ENCODE measurements at regions not wholly inside any gene's neighbourhood (a gene's known extent, or its start where the extent isn't known, plus 50 kb on each side); places are given as distances from the start of the nearest gene placed in this dataset.

DNA sequence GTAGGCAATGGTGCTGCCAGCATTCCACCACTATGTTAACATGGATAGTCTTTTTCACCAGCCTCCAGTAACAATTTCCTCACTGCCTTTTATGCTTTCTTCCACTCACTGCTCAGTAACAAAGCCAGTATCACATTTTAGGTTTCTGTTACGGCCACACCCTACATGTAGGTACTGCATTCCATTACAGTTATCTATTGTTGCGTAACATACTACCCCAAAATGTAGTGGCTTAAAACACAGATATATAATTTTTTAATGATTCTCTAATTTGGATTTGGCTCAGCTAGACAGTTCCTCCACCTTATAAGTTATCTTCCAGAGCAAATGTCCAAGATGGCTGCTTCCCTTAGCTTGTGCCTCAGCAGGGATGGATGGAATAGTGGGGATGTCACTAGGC lies 498.7 kb upstream of the ACVR2A start:
- DNase-seq (no peak), ATAC-seq (ENCODE audit: poor library complexity) (no peak)
- Mint-ChIP-seq H3K27me3 (no peaks in the 10 kb centered on the region), H3K9me3 (peaks cover 6% of the 10 kb centered on the region), H3K4me1 (ENCODE audit: low read depth) (no peaks in the 10 kb centered on the region), H3K4me3 (no peak overlapping the region), H3K36me3 (ENCODE audit: low read depth) (no peaks in the 10 kb centered on the region), H3K27ac (no peak overlapping the region)
- no peaks in the 10 kb centered on the region for H3K27me3 ChIP-seq (ENCODE audit: control insufficient read depth in 1 of 2, insufficient read depth in 2 of 2, low read length in 2 of 2)
- H3K9me3 ChIP-seq (ENCODE audit: control insufficient read depth in 1 of 2, insufficient read depth in 1 of 2, low read length in 2 of 2): peaks cover 0 to 6% of the 10 kb centered on the region in 2 experiments
- no peak overlapping the region for H3K4me3 ChIP-seq (ENCODE audit: low read length)
- ChIA-PET CTCF (no interaction called here), POLR2A (no interaction called here)
- no peaks in the 10 kb centered on the region for H3K36me3 ChIP-seq (ENCODE audit: insufficient read depth, low read length)
- intact Hi-C loops (cut with DNase I, micrococcal nuclease): no loop called here
- TF ChIP-seq, protein P1, sequence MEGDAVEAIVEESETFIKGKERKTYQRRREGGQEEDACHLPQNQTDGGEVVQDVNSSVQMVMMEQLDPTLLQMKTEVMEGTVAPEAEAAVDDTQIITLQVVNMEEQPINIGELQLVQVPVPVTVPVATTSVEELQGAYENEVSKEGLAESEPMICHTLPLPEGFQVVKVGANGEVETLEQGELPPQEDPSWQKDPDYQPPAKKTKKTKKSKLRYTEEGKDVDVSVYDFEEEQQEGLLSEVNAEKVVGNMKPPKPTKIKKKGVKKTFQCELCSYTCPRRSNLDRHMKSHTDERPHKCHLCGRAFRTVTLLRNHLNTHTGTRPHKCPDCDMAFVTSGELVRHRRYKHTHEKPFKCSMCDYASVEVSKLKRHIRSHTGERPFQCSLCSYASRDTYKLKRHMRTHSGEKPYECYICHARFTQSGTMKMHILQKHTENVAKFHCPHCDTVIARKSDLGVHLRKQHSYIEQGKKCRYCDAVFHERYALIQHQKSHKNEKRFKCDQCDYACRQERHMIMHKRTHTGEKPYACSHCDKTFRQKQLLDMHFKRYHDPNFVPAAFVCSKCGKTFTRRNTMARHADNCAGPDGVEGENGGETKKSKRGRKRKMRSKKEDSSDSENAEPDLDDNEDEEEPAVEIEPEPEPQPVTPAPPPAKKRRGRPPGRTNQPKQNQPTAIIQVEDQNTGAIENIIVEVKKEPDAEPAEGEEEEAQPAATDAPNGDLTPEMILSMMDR (IDR thresholded peaks at IDR 0.05): no peak
- no peak overlapping the region for H3K27ac ChIP-seq (ENCODE audit: low read depth in 1 of 2, low read length in 2 of 2)
- no peaks in the 10 kb centered on the region for H3K4me1 ChIP-seq (ENCODE audit: insufficient read depth, low read length)

DNA sequence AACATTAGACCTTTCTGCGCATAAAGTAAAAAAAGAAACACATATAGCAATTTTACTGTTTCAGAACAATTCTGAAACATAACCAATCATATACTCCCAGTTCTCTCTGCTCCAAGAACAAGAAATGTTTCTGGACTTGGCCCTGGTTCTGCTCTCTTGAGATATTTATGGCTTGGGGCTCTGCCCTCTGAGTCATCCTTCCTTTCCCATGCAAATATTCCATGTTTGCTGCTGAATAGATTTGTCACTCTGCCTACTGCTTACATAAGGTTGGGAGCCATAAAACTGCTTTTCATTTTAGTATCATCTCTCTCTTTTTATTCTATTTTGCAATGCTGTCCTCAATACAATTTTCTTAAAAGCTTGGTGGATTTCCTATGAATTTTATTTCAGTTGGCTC lies 499.6 kb upstream of the ACVR2A start:
- Histone ChIP-seq H3K27me3 (ENCODE audit: control insufficient read depth in 1 of 2, insufficient read depth in 2 of 2, low read length in 2 of 2) (no peaks in the 10 kb centered on the region), H3K36me3 (ENCODE audit: insufficient read depth, low read length) (no peaks in the 10 kb centered on the region), H3K4me1 (ENCODE audit: insufficient read depth, low read length) (no peaks in the 10 kb centered on the region), H3K4me3 (ENCODE audit: low read length) (no peak overlapping the region), H3K27ac (ENCODE audit: low read depth in 1 of 2, low read length in 2 of 2) (no peak overlapping the region), H3K9me3 (ENCODE audit: control insufficient read depth in 1 of 2, insufficient read depth in 1 of 2, low read length in 2 of 2) (peaks cover 0 to 6% of the 10 kb centered on the region in 2 experiments)
- H3K27me3 Mint-ChIP-seq: no peaks in the 10 kb centered on the region
- no peaks in the 10 kb centered on the region for H3K4me1 Mint-ChIP-seq (ENCODE audit: low read depth)
- peaks cover 6% of the 10 kb centered on the region for H3K9me3 Mint-ChIP-seq
- H3K4me3 Mint-ChIP-seq: no peak overlapping the region
- ATAC-seq (ENCODE audit: poor library complexity) (no peak), DNase-seq (no peak)
- intact Hi-C loops (cut with DNase I, micrococcal nuclease): no loop called here
- H3K27ac Mint-ChIP-seq: no peak overlapping the region
- ChIA-PET CTCF (no interaction called here), POLR2A (no interaction called here)
- H3K36me3 Mint-ChIP-seq (ENCODE audit: low read depth): no peaks in the 10 kb centered on the region
- TF ChIP-seq, protein P1 (IDR thresholded peaks at IDR 0.05): no peak

DNA sequence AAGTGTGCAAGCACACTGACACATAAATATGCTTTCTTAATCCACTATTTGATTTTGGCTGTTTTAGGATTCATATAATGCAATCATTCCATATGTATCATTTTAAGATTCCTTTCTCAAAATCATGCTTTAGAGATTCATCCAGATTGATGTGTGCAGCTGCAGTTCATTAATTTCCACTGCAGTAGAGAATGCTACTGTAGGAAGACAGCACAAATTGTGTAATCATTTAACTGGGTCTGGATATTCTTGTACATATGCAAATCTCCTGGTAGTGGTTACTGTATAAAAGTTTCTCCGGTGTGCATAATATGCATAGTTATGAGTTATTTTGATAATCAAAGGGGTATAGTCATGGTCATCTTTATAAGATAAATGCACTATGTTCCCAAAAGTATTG lies 502.5 kb upstream of the ACVR2A start:
- Histone ChIP-seq H3K27ac (ENCODE audit: low read depth in 1 of 2, low read length in 2 of 2) (no peak overlapping the region), H3K4me3 (ENCODE audit: low read length) (no peak overlapping the region), H3K4me1 (ENCODE audit: insufficient read depth, low read length) (no peaks in the 10 kb centered on the region), H3K27me3 (ENCODE audit: control insufficient read depth in 1 of 2, insufficient read depth in 2 of 2, low read length in 2 of 2) (no peaks in the 10 kb centered on the region), H3K9me3 (ENCODE audit: control insufficient read depth in 1 of 2, insufficient read depth in 1 of 2, low read length in 2 of 2) (peaks cover 0 to 6% of the 10 kb centered on the region in 2 experiments), H3K36me3 (ENCODE audit: insufficient read depth, low read length) (no peaks in the 10 kb centered on the region)
- Mint-ChIP-seq H3K27ac (no peak overlapping the region), H3K27me3 (no peaks in the 10 kb centered on the region), H3K4me1 (ENCODE audit: low read depth) (no peaks in the 10 kb centered on the region), H3K36me3 (ENCODE audit: low read depth) (no peaks in the 10 kb centered on the region), H3K4me3 (no peak overlapping the region), H3K9me3 (peaks cover 6% of the 10 kb centered on the region)
- no peak for DNase-seq
- intact Hi-C loops (cut with DNase I, micrococcal nuclease): no loop called here
- no peak for ATAC-seq (ENCODE audit: poor library complexity)
- TF ChIP-seq, protein P1 (IDR thresholded peaks at IDR 0.05): no peak
- CTCF ChIA-PET: no interaction called here
- POLR2A ChIA-PET: no interaction called here
